Heart right ventricle (tissue), 16 donors: ENCODE measurements at regions not wholly inside any gene's neighbourhood (a gene's known extent, or its start where the extent isn't known, plus 50 kb on each side); places are given as distances from the start of the nearest gene placed in this dataset.

Source experiments
- ATAC-seq, 8 donors: fragments of 200-7000 bp; cut with Tn5 transposase; one replicate each; pipeline ENCODE4 v1.9.1; 2020; ENCODE audit warnings: mild to moderate bottlenecking in 8 of 8, moderate library complexity in 8 of 8, moderate number of reproducible peaks in 1 of 8
- DNase-seq, 2 donors: peaks; one replicate each; pipeline ENCODE4 v3.0.0-alpha.2; 2020
- H3K27ac ChIP-seq, 10 donors: fragments of 200-600 bp; sonication (generic) in 2 of 10; one replicate each; pipeline versions ENCODE4 v1.5.0 to v1.8.0; 2020 to 2022; ENCODE audit warnings: mild to moderate bottlenecking in 3 of 10
- H3K27me3 ChIP-seq, 7 donors: fragments of 200-600 bp; one replicate each; pipeline ENCODE4 v1.8.0; 2021 to 2022; ENCODE audit warnings: mild to moderate bottlenecking in 2 of 7
- H3K36me3 ChIP-seq, 9 donors: fragments of 200-600 bp; sonication (generic) in 1 of 9; one replicate each; pipeline versions ENCODE4 v1.5.0 to v1.8.0; 2020 to 2022; ENCODE audit warnings: mild to moderate bottlenecking in 2 of 9
- H3K4me1 ChIP-seq, 9 donors: fragments of 200-600 bp; sonication (generic) in 1 of 9; one replicate each; pipeline versions ENCODE4 v1.5.0 to v1.8.0; 2020 to 2022; ENCODE audit warnings: mild to moderate bottlenecking in 4 of 9
- H3K4me3 ChIP-seq, 10 donors: fragments of 200-600 bp; sonication (generic) in 2 of 10; one replicate each; pipeline versions ENCODE4 v1.5.0 to v1.8.0; 2020 to 2022; ENCODE audit warnings: mild to moderate bottlenecking in 7 of 10, moderate library complexity in 2 of 10
- H3K9me3 ChIP-seq, 11 donors: fragments of 200-600 bp in 10 of 11; sonication (generic) in 2 of 11; one replicate each; pipeline versions ENCODE4 v1.5.0 to v1.8.0; 2013 to 2022; ENCODE audit warnings: mild to moderate bottlenecking in 2 of 11, control low read depth in 1 of 11, moderate library complexity in 1 of 11
- CTCF ChIP-seq, 9 donors: fragments of 200-600 bp; sonication (generic) in 2 of 9; IDR thresholded peaks; one replicate each; pipeline versions ENCODE4 v1.5.0 to v1.8.0; 2021 to 2022; ENCODE audit warnings: antibody characterized with exemption in 9 of 9, mild to moderate bottlenecking in 5 of 9, moderate library complexity in 1 of 9
- whole genome bisulfite sequencing, 2 donors: extraction: QIAGEN DNeasy Blood & Tissue Kit; methylation state at CpG; one replicate each; pipeline ENCODE4 v1.1.7; 2013; ENCODE audit warnings: inconsistent platforms in 1 of 2; 5-methylcytosine and 5-hydroxymethylcytosine counted together
- intact Hi-C, 10 donors: fragments of 100-400 bp; cut with DNase I; formaldehyde crosslinking; loops; one replicate each; pipeline versions ENCODE4 v1.11.1 to v1.14.2; 2022
- donor health status: Arrhythmogenic right ventricular cardiomyopathy.
- donor health status: ischemic (EF 13 %, LVEDD 7.1; RV severe dilation, severe dysfunction).
- donor health status: healthy with polysubstance abuse.
- donor health status: DM: no; HTN: yes; CAD: no.
- donor health status: DM: no; HTN: no; CAD: no.
- donor health status: ischemic (EF 25% LVEDD 6.9; RV normal size, moderate dysfunction).
- donor health status: ischemic (EF 25% LVEDD 5.7; RV mildly dilated, moderate dysfunction).
- donor health status: healthy.
- donor health status: DM: yes; HTN: yes; CAD: no.
- donor health status: Ischemic cardiomyopathy.
- donor health status: ischemic (EF 35%, LVEDD 5.7; RV mildly dilated, moderate dysfunction).
- donor health status: nonischemic (EF 11% LVEDD 7.7; RV severe dilation, severe dysfunction).
- donor health status: DM: yes; HTN: yes; CAD: no.
- donor health status: PGD.
- donor health status: ischemic (EF 29% LVEDD 5.4; RV normal size, mild dysfunction).
- donor health status: nonischemic (EF 23%, LVEDD 6.1; RV moderate dilation, normal function).

GRCh38 chr10:60450291-60450690 lies 60.6 kb upstream of the ANK3 start:
- WGBS, 2 donors: 73 to 76% methylated on average over 4 of the region's 4 CpGs
- DNase-seq: no peak
- H3K9me3 ChIP-seq: no peaks in the 10 kb centered on the region
- no peak for ATAC-seq
- H3K4me3 ChIP-seq: no peak overlapping the region
- intact Hi-C loops: loop anchor here in 1 of 10 donors (10.0 kb wide), 1 partner anchor 165 kb away; no protein-coding TSS in a partner anchor
- H3K27me3 ChIP-seq: no peaks in the 10 kb centered on the region
- H3K4me1 ChIP-seq: peaks cover 0 to 36% (median 20%) of the 10 kb centered on the region in 9 donors
- H3K36me3 ChIP-seq: no peaks in the 10 kb centered on the region
- no peak overlapping the region for H3K27ac ChIP-seq
- TF ChIP-seq CTCF (IDR thresholded peaks at IDR 0.05): no peak

GRCh38 chr10:60448246-60448645 lies 58.6 kb upstream of the ANK3 start:
- no peak overlapping the region for H3K27ac ChIP-seq
- no peak overlapping the region for H3K4me3 ChIP-seq
- TF ChIP-seq CTCF (IDR thresholded peaks at IDR 0.05): no peak
- no peaks in the 10 kb centered on the region for H3K9me3 ChIP-seq
- ATAC-seq (no peak), DNase-seq (no peak)
- 94 to 96% methylated on average over 3 of the region's 3 CpGs for WGBS, 2 donors
- intact Hi-C loops: loop anchor here in 5 of 10 donors (5.0 to 10.0 kb wide), 3 partner anchors 97 to 199 kb away; no protein-coding TSS in a partner anchor
- no peaks in the 10 kb centered on the region for H3K27me3 ChIP-seq
- peaks cover 0 to 22% (median 10%) of the 10 kb centered on the region in 9 donors for H3K4me1 ChIP-seq
- no peaks in the 10 kb centered on the region for H3K36me3 ChIP-seq

GRCh38 chr10:60446851-60447250 lies 57.2 kb upstream of the ANK3 start:
- Histone ChIP-seq H3K27me3 (no peaks in the 10 kb centered on the region), H3K9me3 (no peaks in the 10 kb centered on the region), H3K4me1 (peaks cover 0 to 20% (median 10%) of the 10 kb centered on the region in 9 donors), H3K4me3 (no peak overlapping the region), H3K36me3 (no peaks in the 10 kb centered on the region), H3K27ac (peak overlapping the region in 2 of 10 donors; percentile 2 to 7)
- 22 to 29% methylated on average over 3 of the region's 3 CpGs for WGBS, 2 donors
- TF ChIP-seq CTCF (IDR thresholded peaks at IDR 0.05): no peak
- DNase-seq (no peak), ATAC-seq (peak in 5 of 8 donors; percentile 30 to 94 (median 61))
- intact Hi-C loops: loop anchor here in 5 of 10 donors (5.0 to 10.0 kb wide), 3 partner anchors 98 to 200 kb away; no protein-coding TSS in a partner anchor

- no peaks in the 10 kb centered on the region for H3K36me3 ChIP-seq
- intact Hi-C loops: loop anchor here in 5 of 10 donors (5.0 to 10.0 kb wide), 3 partner anchors 99 to 201 kb away; no protein-coding TSS in a partner anchor
- no peaks in the 10 kb centered on the region for H3K9me3 ChIP-seq
- 82 to 93% methylated on average over 5 of the region's 5 CpGs for WGBS, 2 donors
- ATAC-seq (peak in 1 of 8 donors; percentile 35), DNase-seq (no peak)
- H3K27ac ChIP-seq: peak overlapping the region in 2 of 10 donors; percentile 2 to 7
- H3K4me3 ChIP-seq: no peak overlapping the region
- TF ChIP-seq CTCF (IDR thresholded peaks at IDR 0.05): no peak
- peaks cover 0 to 20% (median 10%) of the 10 kb centered on the region in 9 donors for H3K4me1 ChIP-seq
- no peaks in the 10 kb centered on the region for H3K27me3 ChIP-seq
Observed at GRCh38 chr10:60446070-60446833, 56.6 kb upstream of the ANK3 start.
